Mammary epithelial cell (primary cell): ENCODE measurements at regions not wholly inside any gene's neighbourhood (a gene's known extent, or its start where the extent isn't known, plus 50 kb on each side); places are given as distances from the start of the nearest gene placed in this dataset.

Experiments used
- CTCF ChIP-seq, 2 donors: IDR thresholded peaks in 1 of 2; conservative IDR thresholded peaks in 1 of 2; 2 replicates each; pipeline ENCODE4 v1.5.1; 2011 to 2012; ENCODE audit warnings: inconsistent platforms in 2 of 2, low read length in 2 of 2, mild to moderate bottlenecking in 2 of 2, control low read depth in 1 of 2, low read depth in 1 of 2; ENCODE audit not compliant: insufficient read depth in 1 of 2; ENCODE audit errors: extremely low read depth in 1 of 2
- EZH2 ChIP-seq: IDR thresholded peaks from 2 replicates; pipeline ENCODE4 v1.6.1; 2012; ENCODE audit warnings: low read length, inconsistent platforms, borderline replicate concordance

- TF ChIP-seq CTCF (conservative IDR thresholded peaks at IDR 0.05 in 1 of 2, IDR thresholded peaks at IDR 0.05 in 1 of 2; ENCODE audit: extremely low read depth in 1 of 2, insufficient read depth in 1 of 2, low read depth in 1 of 2, low read length in 2 of 2) (no peak), EZH2 (no peak)
Observed at GRCh38 chr3:187801152-187801551, 55.9 kb upstream of the BCL6 start.
